ENCODE measurements at regions not wholly inside any gene's neighbourhood (a gene's known extent, or its start where the extent isn't known, plus 50 kb on each side); places are given as distances from the start of the nearest gene placed in this dataset.

GRCh38 chr18:40420675-40421074 is 1534.4 kb upstream of the PIK3C3 start:
- TF ChIP-seq CTCF (conservative IDR thresholded peaks at IDR 0.05 in 1 of 2, IDR thresholded peaks at IDR 0.05 in 1 of 2; ENCODE audit: extremely low read depth in 1 of 2, insufficient read depth in 1 of 2, low read depth in 1 of 2, low read length in 2 of 2) (no peak), EZH2 (IDR thresholded peaks at IDR 0.05; ENCODE audit: borderline replicate concordance, low read length) (no peak)
